GM10248 (cell line): ENCODE measurements at regions not wholly inside any gene's neighbourhood (a gene's known extent, or its start where the extent isn't known, plus 50 kb on each side); places are given as distances from the start of the nearest gene placed in this dataset.

Experiments
- CTCF ChIA-PET: fragments of 300-600 bp; sonication (Branson Sonifier 250); formaldehyde crosslinking; extraction: SDS; loops from one replicate; lab custom pipeline; 2021; ENCODE audit warnings: antibody characterized with exemption; lab: Yijun Ruan, JAX
- POLR2A ChIA-PET: fragments of 350-650 bp; sonication (Branson Sonifier 250); formaldehyde crosslinking; extraction: SDS; loops from one replicate; lab custom pipeline; 2020; ENCODE audit warnings: antibody characterized with exemption; lab: Yijun Ruan, JAX
- DNase-seq: peaks from one replicate; pipeline ENCODE4 v3.0.0; 2012; ENCODE audit errors: extremely low spot score
- TF ChIP-seq, protein P1 (sequence below): IDR thresholded peaks from 2 replicates; pipeline ENCODE4 v1.5.1; 2012; ENCODE audit warnings: mild to moderate bottlenecking, low read depth; ENCODE audit errors: extremely low read depth, missing control alignments, control extremely low read depth

DNA sequence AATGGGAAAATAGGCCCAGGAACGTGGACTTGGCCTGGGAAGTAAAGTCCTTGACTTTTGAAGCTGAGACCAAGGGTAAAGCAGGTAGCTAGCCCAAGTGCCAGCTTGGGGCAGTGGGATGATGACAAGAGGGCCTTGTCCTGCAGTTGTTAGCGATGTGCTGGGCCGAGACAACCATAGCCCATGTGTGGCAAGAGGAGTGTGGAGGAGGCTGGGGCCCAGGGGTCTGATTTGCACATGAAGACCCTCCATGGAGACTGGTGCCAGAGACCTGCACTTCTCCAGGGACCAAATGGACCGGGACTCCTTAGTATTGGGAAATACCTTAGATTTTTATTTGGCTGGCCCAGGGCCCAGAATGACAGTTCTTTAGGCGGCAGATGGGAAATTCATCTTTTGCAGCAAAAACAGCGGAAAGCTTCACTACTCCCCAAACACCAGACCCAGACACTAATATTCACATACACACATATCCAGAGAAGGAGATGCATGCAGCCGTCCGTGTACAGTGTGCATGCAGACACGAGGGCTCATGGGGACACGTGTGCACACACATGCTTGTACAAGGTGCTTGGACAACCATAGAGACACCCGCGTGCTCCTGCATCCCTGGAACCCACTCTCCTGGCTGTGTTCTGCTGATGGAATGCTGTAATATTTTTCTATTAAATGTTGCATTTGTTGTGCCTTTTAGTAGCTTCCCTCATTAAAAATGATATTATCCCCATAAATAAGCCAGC, 78.1 kb upstream of the CSF3R start:
- CTCF ChIA-PET, result interaction anchor here (1.5 to 8.2 kb wide), 2 partner anchors 15 to 27 kb away, joined by 3 to 39 read pairs; no protein-coding TSS in a partner anchor
- no peak for DNase-seq
- TF ChIP-seq, protein P1, sequence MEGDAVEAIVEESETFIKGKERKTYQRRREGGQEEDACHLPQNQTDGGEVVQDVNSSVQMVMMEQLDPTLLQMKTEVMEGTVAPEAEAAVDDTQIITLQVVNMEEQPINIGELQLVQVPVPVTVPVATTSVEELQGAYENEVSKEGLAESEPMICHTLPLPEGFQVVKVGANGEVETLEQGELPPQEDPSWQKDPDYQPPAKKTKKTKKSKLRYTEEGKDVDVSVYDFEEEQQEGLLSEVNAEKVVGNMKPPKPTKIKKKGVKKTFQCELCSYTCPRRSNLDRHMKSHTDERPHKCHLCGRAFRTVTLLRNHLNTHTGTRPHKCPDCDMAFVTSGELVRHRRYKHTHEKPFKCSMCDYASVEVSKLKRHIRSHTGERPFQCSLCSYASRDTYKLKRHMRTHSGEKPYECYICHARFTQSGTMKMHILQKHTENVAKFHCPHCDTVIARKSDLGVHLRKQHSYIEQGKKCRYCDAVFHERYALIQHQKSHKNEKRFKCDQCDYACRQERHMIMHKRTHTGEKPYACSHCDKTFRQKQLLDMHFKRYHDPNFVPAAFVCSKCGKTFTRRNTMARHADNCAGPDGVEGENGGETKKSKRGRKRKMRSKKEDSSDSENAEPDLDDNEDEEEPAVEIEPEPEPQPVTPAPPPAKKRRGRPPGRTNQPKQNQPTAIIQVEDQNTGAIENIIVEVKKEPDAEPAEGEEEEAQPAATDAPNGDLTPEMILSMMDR, result no peak
- POLR2A ChIA-PET, result no interaction called here

DNA sequence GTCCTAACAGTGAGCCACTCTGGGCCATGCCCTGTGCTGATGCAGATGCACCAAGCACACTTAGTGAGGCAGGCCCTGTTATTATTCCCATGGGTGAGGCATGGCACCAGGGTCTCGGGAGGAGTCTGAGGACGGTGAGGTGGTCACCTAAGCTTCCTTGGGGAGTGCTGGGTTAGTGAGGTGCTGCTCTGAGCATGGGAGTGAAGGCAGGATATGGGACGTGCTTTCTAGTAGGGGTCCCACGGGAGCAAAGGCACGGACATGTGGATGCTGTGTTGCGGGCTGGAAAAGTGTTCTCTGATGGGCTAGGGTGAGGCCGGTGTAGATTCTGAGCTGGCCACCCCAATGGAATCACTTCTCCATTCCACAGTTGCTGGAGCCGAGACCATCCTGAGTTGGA, 77.5 kb upstream of the CSF3R start:
- no peak for DNase-seq
- TF ChIP-seq, protein P1, result no peak
- POLR2A ChIA-PET, result no interaction called here
- CTCF ChIA-PET, result interaction anchor here (1.5 to 8.2 kb wide), 2 partner anchors 15 to 26 kb away, joined by 3 to 39 read pairs; no protein-coding TSS in a partner anchor

DNA sequence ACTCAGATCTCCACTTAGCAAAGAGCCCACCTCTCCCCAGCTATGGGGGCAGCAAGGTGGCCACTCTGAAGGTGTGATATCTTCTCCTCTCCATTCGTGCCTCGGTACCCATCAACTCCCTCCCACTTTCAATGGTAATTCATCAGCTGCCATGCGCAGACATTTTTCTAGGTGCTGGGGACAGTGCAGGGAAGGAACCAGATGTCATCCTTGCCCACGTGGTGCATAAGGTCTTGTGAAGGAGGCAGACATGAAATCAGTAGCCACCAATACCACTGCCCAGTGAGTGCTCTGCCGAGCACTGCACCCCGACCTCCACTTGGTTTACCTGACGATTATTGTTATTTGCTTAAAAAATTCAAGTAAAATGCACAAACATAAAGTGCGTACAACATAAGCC, 76.3 kb upstream of the CSF3R start:
- no peak for DNase-seq
- TF ChIP-seq, protein P1, result no peak
- ChIA-PET POLR2A (no interaction called here), CTCF (interaction anchor here (8.2 kb wide), 1 partner anchor 17 kb away, joined by 39 read pairs; no protein-coding TSS in a partner anchor)

GRCh38 chr1:36557041-36558000, 74.6 kb upstream of the CSF3R start:
- no peak for DNase-seq
- POLR2A ChIA-PET, result interaction anchor here (0.5 kb wide), 1 partner anchor 871 kb away, joined by 3 read pairs; no protein-coding TSS in a partner anchor
- TF ChIP-seq, protein P1, result no peak
- CTCF ChIA-PET, result interaction anchor here (0.7 to 8.2 kb wide), 4 partner anchors 10 to 877 kb away, joined by 3 to 39 read pairs (median 4); no protein-coding TSS in a partner anchor

- POLR2A ChIA-PET, result no interaction called here
- TF ChIP-seq, protein P1, result no peak
- CTCF ChIA-PET, result interaction anchor here (1.3 to 1.7 kb wide), 3 partner anchors 21 to 39 kb away, joined by 4 to 11 read pairs (median 5); no protein-coding TSS in a partner anchor
- no peak for DNase-seq
Observed at GRCh38 chr1:36555041-36555440, 72.3 kb upstream of the CSF3R start.

DNA sequence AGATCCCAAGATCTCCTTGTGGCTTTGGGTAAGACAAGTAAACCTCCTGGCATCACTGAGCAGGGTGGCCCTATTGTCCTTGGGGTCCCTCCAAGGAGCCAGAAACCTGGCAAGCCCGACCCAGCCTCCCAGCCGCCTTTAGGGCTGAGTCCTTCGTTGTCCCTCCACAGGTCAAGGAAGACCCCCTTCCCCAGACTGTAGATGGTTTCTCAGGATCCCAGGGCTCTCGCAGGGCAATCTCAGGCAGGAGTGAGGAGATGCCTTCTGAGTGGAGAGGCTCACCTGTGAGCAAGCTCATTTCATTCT, 71.6 kb upstream of the CSF3R start:
- TF ChIP-seq, protein P1, result no peak
- CTCF ChIA-PET, result interaction anchor here (0.8 to 1.7 kb wide), 6 partner anchors 11 to 40 kb away, joined by 3 to 11 read pairs (median 4); no protein-coding TSS in a partner anchor

More for the DNA sequence above, 71.6 kb upstream of the CSF3R start:
- POLR2A ChIA-PET, result no interaction called here
- DNase-seq, result no peak
